H9 (cell line): ENCODE measurements at regions not wholly inside any gene's neighbourhood (a gene's known extent, or its start where the extent isn't known, plus 50 kb on each side); places are given as distances from the start of the nearest gene placed in this dataset.

Experiments used
- DNase-seq: peaks from one replicate; pipeline ENCODE4 v3.0.0-alpha.2; 2017
- H2AFZ ChIP-seq: one replicate; pipeline ENCODE4 v1.6.1; 2013; ENCODE audit warnings: mild to moderate bottlenecking, low read length, control low read depth, moderate library complexity
- H2AK5ac ChIP-seq: 2 replicates; pipeline ENCODE4 v1.6.1; 2013; ENCODE audit warnings: low read length, control low read depth, mixed read lengths; ENCODE audit not compliant: insufficient read length
- H2BK120ac ChIP-seq: one replicate; pipeline ENCODE4 v1.6.1; 2013; ENCODE audit warnings: low read depth, mild to moderate bottlenecking, low read length, control low read depth, inconsistent platforms; ENCODE audit not compliant: poor library complexity, severe bottlenecking
- H2BK12ac ChIP-seq: 2 replicates; pipeline ENCODE4 v1.6.1; 2013; ENCODE audit warnings: low read length, control low read depth, mixed read lengths, low read depth; ENCODE audit not compliant: insufficient read length
- H2BK15ac ChIP-seq: 2 replicates; pipeline ENCODE4 v1.6.1; 2013; ENCODE audit warnings: low read depth, low read length, control low read depth
- H2BK20ac ChIP-seq: one replicate; pipeline ENCODE4 v1.6.1; 2013; ENCODE audit warnings: low read depth, mild to moderate bottlenecking, low read length, control low read depth, inconsistent platforms; ENCODE audit not compliant: poor library complexity, severe bottlenecking
- H2BK5ac ChIP-seq: 2 replicates; pipeline ENCODE4 v1.6.1; 2013; ENCODE audit warnings: low read length, control low read depth, mixed read lengths; ENCODE audit not compliant: insufficient read length
- H3K14ac ChIP-seq: 2 replicates; pipeline ENCODE4 v1.6.1; 2013; ENCODE audit warnings: low read length, control low read depth; ENCODE audit not compliant: insufficient read depth
- H3K18ac ChIP-seq: 2 replicates; pipeline ENCODE4 v1.6.1; 2013; ENCODE audit warnings: low read depth, mild to moderate bottlenecking, mixed read lengths, low read length, control low read depth; ENCODE audit not compliant: insufficient read length
- H3K23ac ChIP-seq: 2 replicates; pipeline ENCODE4 v1.6.1; 2013; ENCODE audit warnings: low read length, control low read depth, mixed read lengths, low read depth; ENCODE audit not compliant: insufficient read length
- H3K23me2 ChIP-seq: 2 replicates; pipeline ENCODE4 v1.6.1; 2013; ENCODE audit warnings: low read depth, mild to moderate bottlenecking, mixed read lengths, low read length, control low read depth; ENCODE audit not compliant: insufficient read length, poor library complexity, severe bottlenecking
- H3K27ac ChIP-seq: 2 replicates; pipeline ENCODE4 v1.5.1; 2013; ENCODE audit warnings: low read length, control low read depth, mixed read lengths, low read depth; ENCODE audit not compliant: insufficient read length
- H3K27me3 ChIP-seq: 2 replicates; pipeline ENCODE4 v1.6.1; 2013; ENCODE audit warnings: low read length, control low read depth, inconsistent platforms; ENCODE audit not compliant: insufficient read depth
- H3K4ac ChIP-seq: 2 replicates; pipeline ENCODE4 v1.6.1; 2013; ENCODE audit warnings: low read depth, mild to moderate bottlenecking, control low read depth, inconsistent platforms, low read length, moderate library complexity
- H3K4me1 ChIP-seq: 2 replicates; pipeline ENCODE4 v1.6.1; 2013; ENCODE audit warnings: low read length, control low read depth, inconsistent platforms; ENCODE audit not compliant: insufficient read depth
- H3K4me2 ChIP-seq: 2 replicates; pipeline ENCODE4 v1.6.1; 2013; ENCODE audit warnings: low read length, control low read depth, mixed read lengths; ENCODE audit not compliant: insufficient read length, insufficient read depth
- H3K56ac ChIP-seq: 2 replicates; pipeline ENCODE4 v1.6.1; 2013; ENCODE audit warnings: low read depth, mild to moderate bottlenecking, mixed read lengths, low read length, control low read depth; ENCODE audit not compliant: insufficient read length
- H3K79me1 ChIP-seq: 2 replicates; pipeline ENCODE4 v1.6.1; 2013; ENCODE audit warnings: low read depth, mild to moderate bottlenecking, moderate library complexity, low read length, control low read depth, inconsistent platforms; ENCODE audit not compliant: insufficient read depth, poor library complexity, severe bottlenecking
- H3K79me2 ChIP-seq: 2 replicates; pipeline ENCODE4 v1.6.1; 2013; ENCODE audit warnings: low read length, control low read depth, inconsistent platforms; ENCODE audit not compliant: insufficient read depth
- H3K9ac ChIP-seq: 2 replicates; pipeline ENCODE4 v1.6.1; 2013; ENCODE audit warnings: low read length, control low read depth, mixed read lengths; ENCODE audit not compliant: insufficient read length; ENCODE audit errors: extremely low read depth
- H3K9me3 ChIP-seq: one replicate; pipeline ENCODE4 v1.6.1; 2013; ENCODE audit warnings: low read depth, low read length, inconsistent platforms; ENCODE audit not compliant: control insufficient read depth
- H3T11ph ChIP-seq: one replicate; pipeline ENCODE4 v1.6.1; 2013; ENCODE audit warnings: mild to moderate bottlenecking, low read length, control low read depth, inconsistent platforms
- H4K20me1 ChIP-seq: one replicate; pipeline ENCODE4 v1.6.1; 2013; ENCODE audit not compliant: control insufficient read depth, insufficient read length, insufficient read depth
- H4K5ac ChIP-seq: 2 replicates; pipeline ENCODE4 v1.6.1; 2013; ENCODE audit warnings: low read depth, mild to moderate bottlenecking, mixed read lengths, low read length, control low read depth; ENCODE audit not compliant: insufficient read length
- H4K8ac ChIP-seq: replicated peaks from 2 replicates; pipeline ENCODE4 v1.6.1; 2013; ENCODE audit warnings: low read length, control low read depth, mixed read lengths, low read depth; ENCODE audit not compliant: insufficient read length
- H4K91ac ChIP-seq: 2 replicates; pipeline ENCODE4 v1.6.1; 2013; ENCODE audit warnings: low read depth, mild to moderate bottlenecking, moderate library complexity, mixed read lengths, low read length, control low read depth; ENCODE audit not compliant: insufficient read length
- H3K27ac Mint-ChIP-seq, 3 experiments: 2 replicates in 2 of 3; 3 replicates in 1 of 3; pipeline ENCODE4 v1.8.0; 2020 to 2021; ENCODE audit warnings: mixed read lengths in 3 of 3, mild to moderate bottlenecking in 1 of 3, moderate library complexity in 1 of 3
- H3K27me3 Mint-ChIP-seq: 2 replicates; pipeline ENCODE4 v1.8.0; 2021; ENCODE audit warnings: low read depth, mild to moderate bottlenecking, moderate library complexity, mixed read lengths
- H3K36me3 Mint-ChIP-seq, 3 experiments: 2 replicates in 2 of 3; 3 replicates in 1 of 3; pipeline ENCODE4 v1.8.0; 2020 to 2021; ENCODE audit warnings: low read depth in 3 of 3, mixed read lengths in 3 of 3; ENCODE audit not compliant: insufficient read depth in 1 of 3
- H3K4me1 Mint-ChIP-seq, 2 experiments: 2 replicates each; pipeline ENCODE4 v1.8.0; 2020; ENCODE audit warnings: mixed read lengths in 2 of 2
- H3K4me3 Mint-ChIP-seq, 2 experiments: 2 replicates in 1 of 2; 3 replicates in 1 of 2; pipeline ENCODE4 v1.8.0; 2020 to 2021; ENCODE audit warnings: mild to moderate bottlenecking in 2 of 2, mixed read lengths in 2 of 2, moderate library complexity in 1 of 2
- H3K9me3 Mint-ChIP-seq, 2 experiments: 2 replicates in 1 of 2; 3 replicates in 1 of 2; pipeline ENCODE4 v1.8.0; 2020; ENCODE audit warnings: mild to moderate bottlenecking in 2 of 2, mixed read lengths in 2 of 2, moderate library complexity in 1 of 2
- WGBS: extraction: QIAGEN DNeasy Blood & Tissue Kit; methylation state at CpG from one replicate; pipeline ENCODE4 v1.1.7; 2013; ENCODE audit warnings: missing lambda C conversion rate, low lambda C conversion rate, mixed read lengths; ENCODE audit not compliant: insufficient read length; ENCODE audit errors: extremely low coverage; 5-methylcytosine and 5-hydroxymethylcytosine counted together
- TF ChIP-seq, protein P1 (sequence below): fragments of 200-600 bp; sonication (generic); conservative IDR thresholded peaks from 3 replicates; pipeline ENCODE4 v1.8.0; 2021; ENCODE audit warnings: antibody characterized with exemption, mild to moderate bottlenecking

DNA sequence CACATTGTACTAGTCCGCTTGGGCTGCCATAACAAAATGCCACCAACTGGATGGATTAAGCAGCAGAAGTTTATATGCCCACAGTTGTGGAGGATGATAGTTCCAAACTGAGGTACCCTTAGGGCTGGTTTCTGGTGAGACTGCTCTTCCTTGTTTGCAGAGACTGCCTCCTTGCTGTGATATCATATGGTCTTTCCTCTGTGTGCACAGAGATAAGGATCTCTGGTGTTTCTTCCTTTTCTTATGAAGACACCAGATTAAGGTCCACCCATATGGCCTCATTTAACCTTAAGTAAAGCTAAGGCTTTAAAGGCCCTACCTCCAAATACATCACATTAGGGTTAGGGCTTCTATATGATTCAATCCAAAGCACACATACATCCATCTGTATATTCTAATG, 738.2 kb upstream of the GCFC2 start:
- H3K4me1 ChIP-seq: no peaks in the 10 kb centered on the region; the same call in 1 of the 2 replicates
- no peak overlapping the region for H3K23ac ChIP-seq
- no peak overlapping the region for H3K4me3 Mint-ChIP-seq
- H2BK12ac ChIP-seq: no peak overlapping the region
- H3K79me1 ChIP-seq: no peaks in the 10 kb centered on the region
- no peaks in the 10 kb centered on the region for H3K9me3 ChIP-seq
- H2AFZ ChIP-seq: no peak overlapping the region
- H4K20me1 ChIP-seq: no peaks in the 10 kb centered on the region
- no peaks in the 10 kb centered on the region for H3K23me2 ChIP-seq
- TF ChIP-seq, protein P1, sequence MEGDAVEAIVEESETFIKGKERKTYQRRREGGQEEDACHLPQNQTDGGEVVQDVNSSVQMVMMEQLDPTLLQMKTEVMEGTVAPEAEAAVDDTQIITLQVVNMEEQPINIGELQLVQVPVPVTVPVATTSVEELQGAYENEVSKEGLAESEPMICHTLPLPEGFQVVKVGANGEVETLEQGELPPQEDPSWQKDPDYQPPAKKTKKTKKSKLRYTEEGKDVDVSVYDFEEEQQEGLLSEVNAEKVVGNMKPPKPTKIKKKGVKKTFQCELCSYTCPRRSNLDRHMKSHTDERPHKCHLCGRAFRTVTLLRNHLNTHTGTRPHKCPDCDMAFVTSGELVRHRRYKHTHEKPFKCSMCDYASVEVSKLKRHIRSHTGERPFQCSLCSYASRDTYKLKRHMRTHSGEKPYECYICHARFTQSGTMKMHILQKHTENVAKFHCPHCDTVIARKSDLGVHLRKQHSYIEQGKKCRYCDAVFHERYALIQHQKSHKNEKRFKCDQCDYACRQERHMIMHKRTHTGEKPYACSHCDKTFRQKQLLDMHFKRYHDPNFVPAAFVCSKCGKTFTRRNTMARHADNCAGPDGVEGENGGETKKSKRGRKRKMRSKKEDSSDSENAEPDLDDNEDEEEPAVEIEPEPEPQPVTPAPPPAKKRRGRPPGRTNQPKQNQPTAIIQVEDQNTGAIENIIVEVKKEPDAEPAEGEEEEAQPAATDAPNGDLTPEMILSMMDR: no peak
- H3K56ac ChIP-seq: no peak overlapping the region
- no peak overlapping the region for H2BK15ac ChIP-seq
- no peaks in the 10 kb centered on the region for H3K27me3 ChIP-seq
- H3K9ac ChIP-seq: no peak overlapping the region
- no peak overlapping the region for H3K27ac ChIP-seq
- no peak overlapping the region for H2AK5ac ChIP-seq
- no peaks in the 10 kb centered on the region for H3K79me2 ChIP-seq
- no peak for DNase-seq
- H2BK120ac ChIP-seq: no peak overlapping the region
- H4K91ac ChIP-seq: no peak overlapping the region
- peaks cover 11 to 16% of the 10 kb centered on the region in 2 experiments for H3K4me1 Mint-ChIP-seq
- peaks cover 16 to 20% of the 10 kb centered on the region in 2 experiments for H3K9me3 Mint-ChIP-seq
- no peak overlapping the region for H3K27ac Mint-ChIP-seq
- H4K8ac ChIP-seq: no peak overlapping the region
- no peak overlapping the region for H3K4me2 ChIP-seq
- WGBS: no CpG with 5 or more reads among the region's 1 CpG
- no peak overlapping the region for H3K18ac ChIP-seq
- H2BK20ac ChIP-seq: no peak overlapping the region
- no peak overlapping the region for H3K4ac ChIP-seq
- H3K27me3 Mint-ChIP-seq: no peaks in the 10 kb centered on the region
- peaks cover 11 to 20% (median 17%) of the 10 kb centered on the region in 3 experiments for H3K36me3 Mint-ChIP-seq
- H3K14ac ChIP-seq: no peak overlapping the region
- H3T11ph ChIP-seq: no peak overlapping the region
- H2BK5ac ChIP-seq: no peak overlapping the region
- H4K5ac ChIP-seq: no peak overlapping the region
